LNCaP clone FGC (cell line): ENCODE measurements at regions not wholly inside any gene's neighbourhood (a gene's known extent, or its start where the extent isn't known, plus 50 kb on each side); places are given as distances from the start of the nearest gene placed in this dataset.
"Not testable (repeated sequence)": the region's sequence is repeated elsewhere in the genome, so short reads cannot be mapped to it uniquely, and the experiment has no call there.

Experiments used
- DNase-seq: peaks from one replicate; pipeline ENCODE4 v3.0.0-alpha.2; 2011; ENCODE audit warnings: low read depth
- H3K4me3 ChIP-seq: 2 replicates; pipeline ENCODE4 v1.5.1; 2011; ENCODE audit warnings: mild to moderate bottlenecking, low read depth, low read length, control low read depth
- TF ChIP-seq, protein P1 (sequence below): IDR thresholded peaks from 2 replicates; pipeline ENCODE4 v1.5.1; 2012; ENCODE audit warnings: mild to moderate bottlenecking; ENCODE audit not compliant: control insufficient read depth, insufficient read depth; ENCODE audit errors: extremely low read depth

DNA sequence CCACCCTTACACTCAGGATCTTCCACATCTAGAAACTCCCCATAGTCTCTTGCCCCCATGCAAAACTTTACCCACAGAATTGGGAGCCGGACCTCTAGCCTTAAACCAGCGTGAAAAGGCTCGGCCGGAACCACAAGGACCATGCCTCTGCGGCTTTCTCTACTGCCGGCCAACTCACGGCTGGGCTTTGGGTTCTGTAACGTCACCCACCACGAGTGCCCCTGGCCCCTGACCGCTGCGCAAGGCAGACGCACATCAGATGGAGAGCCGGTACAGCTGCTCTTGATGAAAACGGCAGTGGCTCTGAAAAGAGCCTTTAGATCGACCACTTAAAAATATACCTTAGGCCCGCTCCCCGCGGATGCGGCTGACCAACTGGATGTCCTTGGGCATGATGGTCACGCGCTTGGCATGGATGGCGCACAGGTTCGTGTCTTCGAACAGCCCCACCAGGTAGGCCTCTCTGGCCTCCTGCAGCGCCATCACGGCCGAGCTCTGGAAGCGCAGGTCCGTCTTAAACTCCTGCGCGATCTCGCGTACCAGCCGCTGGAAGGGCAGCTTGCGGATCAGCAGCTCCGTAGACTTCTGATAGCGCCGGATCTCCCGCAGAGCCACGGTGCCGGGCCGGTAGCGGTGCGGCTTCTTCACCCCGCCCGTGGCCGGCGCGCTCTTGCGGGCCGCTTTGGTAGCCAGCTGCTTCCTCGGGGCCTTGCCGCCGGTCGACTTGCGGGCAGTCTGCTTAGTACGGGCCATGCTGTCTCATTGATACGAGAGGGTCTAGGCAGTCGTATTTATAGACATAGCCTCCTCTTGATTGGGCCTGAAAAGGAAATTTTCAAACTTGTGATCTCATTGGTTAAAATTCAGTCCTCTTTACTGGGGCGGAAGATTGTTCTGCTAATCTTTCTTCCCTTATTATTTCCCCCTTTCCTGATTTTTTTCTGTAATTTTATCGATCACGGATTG lies 66.3 kb downstream of the FAM72C start:
- peak overlapping the region; percentile 46 for H3K4me3 ChIP-seq
- DNase-seq, result not testable (repeated sequence)

DNA sequence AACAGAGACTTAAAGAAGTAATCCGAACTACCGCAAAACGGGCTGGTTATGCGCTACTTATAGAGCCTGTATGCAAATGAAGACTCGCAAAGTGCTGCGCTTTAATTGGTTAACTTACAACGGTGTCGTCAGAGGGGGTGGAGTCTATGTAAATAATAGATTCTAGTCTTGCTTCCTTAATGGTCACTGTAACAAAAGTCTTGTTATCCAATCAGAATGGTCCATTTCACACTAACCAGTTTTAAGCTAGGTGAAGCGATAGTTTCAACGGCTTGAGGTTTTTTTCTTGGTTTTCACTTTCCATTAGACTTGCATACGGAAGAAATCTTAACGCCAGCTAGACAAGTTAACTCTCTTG lies 67.2 kb downstream of the FAM72C start:
- DNase-seq, result not testable (repeated sequence)
- peak overlapping the region; percentile 51 for H3K4me3 ChIP-seq

GRCh38 chr1:143903899-143904621 lies 67.7 kb downstream of the FAM72C start:
- peak overlapping the region; percentile 51 for H3K4me3 ChIP-seq
- DNase-seq, result not testable (repeated sequence)

- not testable (repeated sequence) for DNase-seq
These were observed 75.4 kb downstream of the FAM72C start for GRCh38 chr1:143896377-143896776.

DNA sequence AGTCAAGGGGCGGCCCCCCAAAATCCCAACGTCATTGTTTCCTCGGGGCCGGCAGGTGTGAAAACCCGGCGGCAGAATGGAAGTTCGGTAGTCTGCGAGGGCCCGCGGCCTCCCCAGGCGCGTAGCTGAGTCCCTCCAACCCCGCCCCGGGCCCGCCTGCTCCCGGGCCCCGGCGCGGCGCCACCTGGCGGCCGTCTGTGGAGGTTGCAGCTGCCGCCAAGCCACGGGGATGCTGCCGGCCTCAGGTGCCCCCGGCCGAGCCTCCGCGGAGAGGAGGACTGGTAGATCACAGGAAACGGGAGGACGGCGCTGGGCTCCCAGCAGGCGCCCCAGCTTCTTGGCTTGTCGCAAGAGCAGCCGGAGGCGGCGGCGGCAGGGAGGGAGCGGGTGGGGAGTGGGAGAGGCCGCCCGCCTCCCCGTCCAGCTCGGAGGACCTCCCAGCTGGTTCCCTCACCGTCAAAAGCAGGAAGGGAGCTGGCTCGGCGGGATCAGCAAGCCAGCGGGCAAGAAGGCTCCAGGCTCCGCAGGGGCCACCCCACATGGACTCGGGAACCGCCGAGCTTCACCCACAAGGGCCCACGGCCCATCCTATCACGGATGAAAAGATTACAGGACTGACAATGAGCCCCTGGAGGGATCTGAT lies 86.7 kb downstream of the FAM72C start:
- not testable (repeated sequence) for DNase-seq
- peak overlapping the region; percentile 28; the same call in 1 of the 2 replicates for H3K4me3 ChIP-seq
- TF ChIP-seq, protein P1, sequence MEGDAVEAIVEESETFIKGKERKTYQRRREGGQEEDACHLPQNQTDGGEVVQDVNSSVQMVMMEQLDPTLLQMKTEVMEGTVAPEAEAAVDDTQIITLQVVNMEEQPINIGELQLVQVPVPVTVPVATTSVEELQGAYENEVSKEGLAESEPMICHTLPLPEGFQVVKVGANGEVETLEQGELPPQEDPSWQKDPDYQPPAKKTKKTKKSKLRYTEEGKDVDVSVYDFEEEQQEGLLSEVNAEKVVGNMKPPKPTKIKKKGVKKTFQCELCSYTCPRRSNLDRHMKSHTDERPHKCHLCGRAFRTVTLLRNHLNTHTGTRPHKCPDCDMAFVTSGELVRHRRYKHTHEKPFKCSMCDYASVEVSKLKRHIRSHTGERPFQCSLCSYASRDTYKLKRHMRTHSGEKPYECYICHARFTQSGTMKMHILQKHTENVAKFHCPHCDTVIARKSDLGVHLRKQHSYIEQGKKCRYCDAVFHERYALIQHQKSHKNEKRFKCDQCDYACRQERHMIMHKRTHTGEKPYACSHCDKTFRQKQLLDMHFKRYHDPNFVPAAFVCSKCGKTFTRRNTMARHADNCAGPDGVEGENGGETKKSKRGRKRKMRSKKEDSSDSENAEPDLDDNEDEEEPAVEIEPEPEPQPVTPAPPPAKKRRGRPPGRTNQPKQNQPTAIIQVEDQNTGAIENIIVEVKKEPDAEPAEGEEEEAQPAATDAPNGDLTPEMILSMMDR, result peak; percentile 49

More at GRCh38 chr1:143896377-143896776, 75.4 kb downstream of the FAM72C start:
- H3K4me3 ChIP-seq, result not testable (repeated sequence)

GRCh38 chr1:143884532-143884931 lies 87.3 kb downstream of the FAM72C start:
- DNase-seq, result not testable (repeated sequence)
- peak overlapping the region; percentile 28; the same call in 1 of the 2 replicates for H3K4me3 ChIP-seq
- TF ChIP-seq, protein P1, result 0 out of 2 replicates have a peak, but pooled peaks have one; percentile 23

DNA sequence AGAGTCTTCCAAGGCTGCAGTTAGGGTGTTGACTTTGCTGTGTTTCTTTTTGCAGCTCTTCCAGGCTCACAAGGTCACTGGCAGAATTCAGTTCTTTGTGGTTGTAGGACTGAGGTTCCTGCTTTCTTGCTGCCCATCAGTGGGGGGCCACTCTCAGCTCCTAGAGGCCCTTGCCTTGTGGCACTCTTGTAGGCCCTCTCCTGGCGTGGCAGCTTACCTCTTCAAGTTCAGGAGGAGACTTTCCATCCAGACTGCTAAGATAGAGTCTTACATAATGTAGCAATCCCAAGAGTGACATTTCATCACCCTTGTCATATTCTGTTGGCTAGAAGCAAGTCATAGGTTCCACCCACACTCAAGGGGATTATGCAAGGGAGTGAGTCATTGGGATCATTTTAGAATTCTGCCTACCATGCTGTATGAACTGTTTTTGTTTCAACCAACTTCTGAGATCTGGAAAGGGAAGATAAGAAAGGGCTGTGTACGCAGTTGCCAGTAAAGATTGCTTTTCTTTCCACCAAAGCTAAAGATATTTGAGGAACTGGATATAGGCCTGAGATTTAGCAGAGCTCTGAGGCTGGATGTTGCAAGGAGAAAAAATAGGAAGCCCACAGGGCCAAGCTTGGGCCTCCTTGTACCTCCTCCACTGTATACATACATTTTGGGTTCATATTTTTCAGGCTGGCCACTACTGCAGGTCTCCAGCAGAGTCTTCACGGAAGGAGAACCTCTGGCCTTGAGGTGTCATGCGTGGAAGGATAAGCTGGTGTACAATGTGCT lies 91.8 kb downstream of the FAM72C start:
- not testable (repeated sequence) for DNase-seq, H3K4me3 ChIP-seq

DNA sequence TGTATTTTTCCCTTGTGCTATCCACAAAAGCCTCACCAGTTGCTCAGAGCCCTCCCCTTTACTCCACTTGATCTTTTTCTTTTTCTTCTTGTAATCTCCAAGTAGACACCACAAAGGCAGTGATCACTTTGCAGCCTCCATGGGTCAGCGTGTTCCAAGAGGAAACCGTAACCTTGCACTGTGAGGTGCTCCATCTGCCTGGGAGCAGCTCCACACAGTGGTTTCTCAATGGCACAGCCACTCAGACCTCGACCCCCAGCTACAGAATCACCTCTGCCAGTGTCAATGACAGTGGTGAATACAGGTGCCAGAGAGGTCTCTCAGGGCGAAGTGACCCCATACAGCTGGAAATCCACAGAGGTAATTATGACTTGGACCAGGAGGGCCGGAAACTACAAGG lies 95.8 kb downstream of the FAM72C start:
- DNase-seq, H3K4me3 ChIP-seq: not testable (repeated sequence)

- H3K4me3 ChIP-seq, DNase-seq: not testable (repeated sequence)
These were observed 97.2 kb downstream of the FAM72C start for GRCh38 chr1:143874625-143875024.

DNA sequence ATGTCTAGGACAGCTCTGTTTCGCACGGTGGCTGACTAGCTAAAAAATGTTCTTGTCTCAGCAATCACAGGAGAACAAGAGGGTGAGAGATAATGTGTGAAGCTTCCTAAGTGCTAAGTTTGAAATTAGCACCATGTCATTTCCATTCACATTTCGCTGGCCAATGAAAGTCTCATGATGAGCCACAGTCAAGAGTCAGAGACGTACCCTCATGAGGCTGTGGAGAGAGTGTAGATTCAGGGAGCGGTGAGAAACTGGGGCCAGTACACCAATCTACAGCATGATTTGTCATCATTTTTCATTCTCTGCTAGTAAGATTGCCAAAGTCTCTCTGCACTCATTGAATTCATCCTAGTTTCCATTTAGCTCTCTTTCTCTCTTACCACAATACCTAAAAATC lies 98.1 kb downstream of the FAM72C start:
- not testable (repeated sequence) for DNase-seq, H3K4me3 ChIP-seq

- not testable (repeated sequence) for H3K4me3 ChIP-seq, DNase-seq
These were observed 101.4 kb downstream of the FAM72C start for GRCh38 chr1:143870388-143870787.

DNA sequence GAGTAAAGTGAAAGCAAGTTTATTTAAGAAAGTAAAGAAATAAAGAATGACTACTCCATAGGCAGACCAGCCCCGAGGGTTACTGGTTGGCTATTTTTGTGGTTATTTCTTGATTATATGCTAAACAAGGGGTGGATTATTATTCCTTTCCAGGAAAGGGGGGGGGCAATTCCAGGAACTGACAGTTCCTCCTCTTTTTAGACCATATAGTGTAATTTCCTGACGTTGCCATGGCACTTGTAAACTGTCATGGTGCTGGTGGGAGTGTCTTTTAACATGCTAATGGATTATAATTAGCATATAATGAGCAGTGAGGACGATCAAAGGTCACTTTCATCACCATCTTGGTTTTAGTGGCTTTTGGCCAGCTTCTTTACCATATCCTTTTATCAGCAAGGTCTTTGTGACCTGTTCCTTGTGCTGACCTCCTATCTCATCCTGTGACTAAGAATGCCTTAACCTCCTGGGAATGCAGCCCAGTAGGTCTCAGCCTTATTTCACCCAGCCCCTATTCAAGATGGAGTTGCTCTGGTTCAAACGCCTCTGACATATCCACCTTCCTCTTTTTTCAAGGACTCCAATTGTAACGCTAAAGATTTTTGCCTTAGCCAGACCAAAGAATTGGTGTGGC lies 104.1 kb downstream of the FAM72C start:
- not testable (repeated sequence) for H3K4me3 ChIP-seq, DNase-seq

- H3K4me3 ChIP-seq, result not testable (repeated sequence)
These were observed 107.8 kb downstream of the FAM72C start for GRCh38 chr1:143863901-143864520.

DNA sequence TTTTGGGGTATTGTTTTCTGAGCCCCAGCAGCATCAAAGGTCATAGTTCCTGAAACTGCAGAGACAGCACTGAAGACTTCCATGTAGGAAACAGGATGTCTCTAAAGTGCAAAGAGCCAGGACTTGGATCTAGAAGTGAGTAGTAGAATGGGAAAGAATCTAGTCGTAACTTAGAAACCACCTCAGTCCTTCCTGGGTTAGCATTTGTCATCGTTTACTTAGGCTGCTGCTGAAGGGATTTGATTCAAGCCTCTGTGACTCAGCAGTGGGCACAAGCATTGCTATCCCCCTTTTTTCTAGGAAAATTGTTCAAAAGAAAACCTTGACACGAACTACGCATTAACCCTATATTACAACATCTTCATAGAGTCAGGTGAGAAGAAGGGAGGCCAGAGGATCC lies 109.1 kb downstream of the FAM72C start:
- DNase-seq, H3K4me3 ChIP-seq: not testable (repeated sequence)

More at GRCh38 chr1:143863901-143864520, 107.8 kb downstream of the FAM72C start:
- DNase-seq, result not testable (repeated sequence)

- DNase-seq, result not testable (repeated sequence)
These were observed 110.5 kb downstream of the FAM72C start for GRCh38 chr1:143861306-143861705.

More at GRCh38 chr1:143861306-143861705, 110.5 kb downstream of the FAM72C start:
- H3K4me3 ChIP-seq, result not testable (repeated sequence)
